Spleen (tissue), 11 donors: ENCODE measurements at regions not wholly inside any gene's neighbourhood (a gene's known extent, or its start where the extent isn't known, plus 50 kb on each side); places are given as distances from the start of the nearest gene placed in this dataset.

Experiments
- DNase-seq: peaks from one replicate; pipeline ENCODE4 v3.0.0-alpha.2; 2020
- H3K27ac ChIP-seq, 8 donors: fragments of 200-600 bp; sonication (generic) in 7 of 8; 1 replicate in 4 of 8; 2 replicates in 4 of 8; pipeline versions ENCODE4 v1.5.0 to v1.8.0; 2016 to 2021; ENCODE audit warnings: inconsistent platforms in 4 of 8, mild to moderate bottlenecking in 4 of 8, moderate library complexity in 1 of 8
- H3K27me3 ChIP-seq, 7 donors: fragments of 200-600 bp; sonication (generic) in 6 of 7; replicated peaks in 1 of 7; 1 replicate in 4 of 7; 2 replicates in 3 of 7; pipeline versions ENCODE4 v1.5.0 to v1.8.0; 2016 to 2021; ENCODE audit warnings: inconsistent platforms in 3 of 7, mild to moderate bottlenecking in 1 of 7
- H3K36me3 ChIP-seq, 6 donors: fragments of 200-600 bp; sonication (generic) in 5 of 6; 1 replicate in 4 of 6; 2 replicates in 2 of 6; pipeline versions ENCODE4 v1.5.0 to v1.8.0; 2016 to 2021; ENCODE audit warnings: inconsistent platforms in 2 of 6
- H3K4me1 ChIP-seq, 6 donors: fragments of 200-600 bp; sonication (generic) in 5 of 6; 1 replicate in 3 of 6; 2 replicates in 3 of 6; pipeline versions ENCODE4 v1.5.0 to v1.8.0; 2016 to 2021; ENCODE audit warnings: inconsistent platforms in 3 of 6
- H3K4me3 ChIP-seq, 8 donors: fragments of 200-600 bp; sonication (generic) in 7 of 8; 1 replicate in 4 of 8; 2 replicates in 4 of 8; pipeline versions ENCODE4 v1.5.0 to v1.8.0; 2016 to 2021; ENCODE audit warnings: inconsistent platforms in 4 of 8, mild to moderate bottlenecking in 4 of 8, moderate library complexity in 2 of 8
- H3K9me3 ChIP-seq, 8 donors: fragments of 200-600 bp; sonication (generic) in 7 of 8; 1 replicate in 4 of 8; 2 replicates in 4 of 8; pipeline versions ENCODE4 v1.5.0 to v1.8.0; 2016 to 2021; ENCODE audit warnings: inconsistent platforms in 4 of 8
- POLR2A ChIP-seq, 3 donors: fragments of 450-650 bp; IDR thresholded peaks; one replicate each; pipeline ENCODE4 v1.5.1; 2017; ENCODE audit warnings: antibody characterized with exemption in 3 of 3, mild to moderate bottlenecking in 1 of 3
- POLR2AphosphoS5 ChIP-seq, 3 donors: sonication (generic); formaldehyde crosslinking; IDR thresholded peaks; one replicate each; pipeline ENCODE4 v1.5.1; 2017; ENCODE audit warnings: antibody characterized with exemption in 3 of 3
- WGBS, 5 donors: extraction: QIAGEN DNeasy Blood & Tissue Kit in 3 of 5; methylation state at CpG; one replicate each; pipeline versions ENCODE4 v1.1.5 to v1.1.7; 2013 to 2018; 5-methylcytosine and 5-hydroxymethylcytosine counted together
- intact Hi-C: fragments of 100-400 bp; cut with DNase I; formaldehyde crosslinking; loops from one replicate; pipeline ENCODE4 v1.15.0; 2023; ENCODE audit warnings: low total_unique reads
- TF ChIP-seq, protein P1 (sequence below), 11 experiments: fragments of 200-600 bp in 7 of 11; fragments of 450-650 bp in 4 of 11; sonication (generic) in 4 of 11; IDR thresholded peaks in 8 of 11; conservative IDR thresholded peaks in 3 of 11; 1 replicate in 7 of 11; 2 replicates in 4 of 11; pipeline versions ENCODE4 v1.4.0 to v1.8.0; 2016 to 2021; ENCODE audit warnings: antibody characterized with exemption in 11 of 11, inconsistent platforms in 4 of 11, mild to moderate bottlenecking in 1 of 11
- donor health status: healthy with polysubstance abuse.
- donor health status: DM: no; HTN: no; CAD: no; lungs with moderate emphysema.
- donor health status: DM: no; HTN: no; CAD: no.
- donor health status: Bipolar disorder and iron deficiency.
- donor health status: healthy.
- donor health status: DM: no; HTN: no; CAD: no.
- donor health status: DM: yes; HTN: yes; CAD: no.

DNA sequence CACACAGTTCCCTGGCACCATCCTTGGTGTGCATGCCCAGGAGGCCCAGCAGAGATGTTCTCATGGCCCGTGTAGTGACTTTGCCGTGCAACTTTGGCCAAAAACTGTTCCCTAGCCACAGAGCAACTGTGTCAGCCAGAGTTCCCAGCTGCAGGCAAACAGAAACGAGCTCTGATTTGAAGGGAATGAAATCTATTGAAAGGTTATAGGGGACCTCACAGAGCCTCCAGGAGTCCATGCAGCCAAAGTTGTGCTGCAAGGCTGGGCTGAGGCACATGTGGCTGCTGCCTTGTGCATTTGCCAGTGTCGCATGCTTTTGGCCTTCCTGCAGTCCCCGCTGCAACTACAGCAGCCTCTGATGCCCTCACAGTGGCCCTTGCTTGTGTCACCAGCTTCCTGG lies 70.5 kb downstream of the PLXNA1 start:
- H3K4me1 ChIP-seq: peaks cover 0 to 11% (median 2%) of the 10 kb centered on the region in 6 donors
- intact Hi-C loops: no loop called here
- no peaks in the 10 kb centered on the region for H3K27me3 ChIP-seq
- H3K9me3 ChIP-seq: peaks cover 0 to 30% (median 21%) of the 10 kb centered on the region in 8 donors
- H3K36me3 ChIP-seq: no peaks in the 10 kb centered on the region
- 85 to 93% (median 91%) methylated on average over 5 of the region's 5 CpGs for WGBS, 5 donors
- DNase-seq: no peak
- TF ChIP-seq POLR2A (IDR thresholded peaks at IDR 0.05) (no peak), POLR2AphosphoS5 (IDR thresholded peaks at IDR 0.05) (no peak)
- TF ChIP-seq, protein P1, sequence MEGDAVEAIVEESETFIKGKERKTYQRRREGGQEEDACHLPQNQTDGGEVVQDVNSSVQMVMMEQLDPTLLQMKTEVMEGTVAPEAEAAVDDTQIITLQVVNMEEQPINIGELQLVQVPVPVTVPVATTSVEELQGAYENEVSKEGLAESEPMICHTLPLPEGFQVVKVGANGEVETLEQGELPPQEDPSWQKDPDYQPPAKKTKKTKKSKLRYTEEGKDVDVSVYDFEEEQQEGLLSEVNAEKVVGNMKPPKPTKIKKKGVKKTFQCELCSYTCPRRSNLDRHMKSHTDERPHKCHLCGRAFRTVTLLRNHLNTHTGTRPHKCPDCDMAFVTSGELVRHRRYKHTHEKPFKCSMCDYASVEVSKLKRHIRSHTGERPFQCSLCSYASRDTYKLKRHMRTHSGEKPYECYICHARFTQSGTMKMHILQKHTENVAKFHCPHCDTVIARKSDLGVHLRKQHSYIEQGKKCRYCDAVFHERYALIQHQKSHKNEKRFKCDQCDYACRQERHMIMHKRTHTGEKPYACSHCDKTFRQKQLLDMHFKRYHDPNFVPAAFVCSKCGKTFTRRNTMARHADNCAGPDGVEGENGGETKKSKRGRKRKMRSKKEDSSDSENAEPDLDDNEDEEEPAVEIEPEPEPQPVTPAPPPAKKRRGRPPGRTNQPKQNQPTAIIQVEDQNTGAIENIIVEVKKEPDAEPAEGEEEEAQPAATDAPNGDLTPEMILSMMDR (IDR thresholded peaks at IDR 0.05 in 8 of 11, conservative IDR thresholded peaks at IDR 0.05 in 3 of 11): no peak
- H3K4me3 ChIP-seq: no peak overlapping the region
- no peak overlapping the region for H3K27ac ChIP-seq

GRCh38 chr3:127053979-127054378 lies 71.1 kb downstream of the PLXNA1 start:
- no peak overlapping the region for H3K4me3 ChIP-seq
- peaks cover 0 to 30% (median 21%) of the 10 kb centered on the region in 8 donors for H3K9me3 ChIP-seq
- H3K27me3 ChIP-seq: no peaks in the 10 kb centered on the region
- TF ChIP-seq POLR2AphosphoS5 (IDR thresholded peaks at IDR 0.05) (no peak), POLR2A (IDR thresholded peaks at IDR 0.05) (no peak)
- TF ChIP-seq, protein P1 (IDR thresholded peaks at IDR 0.05 in 8 of 11, conservative IDR thresholded peaks at IDR 0.05 in 3 of 11): no peak
- peak; percentile 41 for DNase-seq
- WGBS, 5 donors: 77 to 86% (median 81%) methylated on average over 4 of the region's 4 CpGs
- H3K4me1 ChIP-seq: peaks cover 0 to 11% (median 2%) of the 10 kb centered on the region in 6 donors
- H3K36me3 ChIP-seq: no peaks in the 10 kb centered on the region
- intact Hi-C loops: no loop called here
- no peak overlapping the region for H3K27ac ChIP-seq

- intact Hi-C loops: no loop called here
- Histone ChIP-seq H3K4me3 (no peak overlapping the region), H3K27me3 (no peaks in the 10 kb centered on the region), H3K9me3 (peaks cover 0 to 26% (median 21%) of the 10 kb centered on the region in 8 donors), H3K36me3 (no peaks in the 10 kb centered on the region), H3K4me1 (peaks cover 0 to 11% (median 2%) of the 10 kb centered on the region in 6 donors), H3K27ac (no peak overlapping the region)
- 89 to 96% (median 92%) methylated on average over 3 to 17 of the region's 17 CpGs for WGBS, 5 donors
- TF ChIP-seq, protein P1 (IDR thresholded peaks at IDR 0.05 in 8 of 11, conservative IDR thresholded peaks at IDR 0.05 in 3 of 11): no peak
- TF ChIP-seq POLR2AphosphoS5 (IDR thresholded peaks at IDR 0.05): no peak
- TF ChIP-seq POLR2A (IDR thresholded peaks at IDR 0.05): no peak
- peak; percentile 69 for DNase-seq
Observed at GRCh38 chr3:127056281-127056680, 73.4 kb downstream of the PLXNA1 start.

DNA sequence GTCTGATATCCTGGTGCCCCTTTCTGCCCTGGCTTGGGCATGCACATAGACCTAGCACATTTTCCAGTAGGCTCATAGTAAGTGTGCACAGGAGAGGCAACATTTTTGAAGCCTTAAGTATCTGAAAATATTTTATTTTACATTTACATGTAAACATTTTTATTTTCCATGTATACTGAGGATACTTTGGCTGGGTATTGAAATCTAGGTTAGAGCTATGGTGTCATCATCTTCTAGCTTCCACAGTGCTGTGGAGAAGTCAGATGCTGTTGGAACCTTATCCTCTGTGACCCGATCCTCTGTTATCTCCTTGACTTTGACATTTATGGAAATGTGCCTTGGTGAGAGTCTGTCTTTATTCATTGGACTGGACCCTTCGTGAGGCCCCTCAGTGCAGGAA lies 74.1 kb downstream of the PLXNA1 start:
- intact Hi-C loops: no loop called here
- WGBS, 5 donors: 65 to 87% (median 80%) methylated on average over 2 of the region's 2 CpGs
- DNase-seq: no peak
- Histone ChIP-seq H3K4me1 (peaks cover 0 to 5% (median 1%) of the 10 kb centered on the region in 6 donors), H3K27ac (no peak overlapping the region), H3K9me3 (peaks cover 0 to 26% (median 21%) of the 10 kb centered on the region in 8 donors), H3K27me3 (peaks cover 0 to 6% (median 0%) of the 10 kb centered on the region in 7 donors), H3K4me3 (no peak overlapping the region), H3K36me3 (no peaks in the 10 kb centered on the region)
- TF ChIP-seq POLR2AphosphoS5 (IDR thresholded peaks at IDR 0.05) (no peak), POLR2A (IDR thresholded peaks at IDR 0.05) (no peak)
- TF ChIP-seq, protein P1 (IDR thresholded peaks at IDR 0.05 in 8 of 11, conservative IDR thresholded peaks at IDR 0.05 in 3 of 11): no peak
